Tibial nerve (tissue), 4 donors: ENCODE measurements at regions not wholly inside any gene's neighbourhood (a gene's known extent, or its start where the extent isn't known, plus 50 kb on each side); places are given as distances from the start of the nearest gene placed in this dataset.

ENCODE experiments used
- CTCF ChIP-seq, 5 experiments: fragments of 200-600 bp in 3 of 5; fragments of 450-650 bp in 2 of 5; sonication (generic) in 3 of 5; IDR thresholded peaks; one replicate each; pipeline ENCODE4 v1.5.1; 2016 to 2019; ENCODE audit warnings: antibody characterized with exemption in 5 of 5, mild to moderate bottlenecking in 3 of 5, moderate library complexity in 2 of 5
- EP300 ChIP-seq, 2 donors: sonication (generic); formaldehyde crosslinking; IDR thresholded peaks; one replicate each; pipeline ENCODE4 v1.6.1; 2017; ENCODE audit warnings: antibody characterized with exemption in 2 of 2, mild to moderate bottlenecking in 1 of 2

GRCh38 chr2:188039307-188039706, 252.4 kb upstream of the GULP1 start:
- TF ChIP-seq EP300 (IDR thresholded peaks at IDR 0.05): no peak
- no peak for TF ChIP-seq CTCF (IDR thresholded peaks at IDR 0.05)
